ENCODE measurements at regions not wholly inside any gene's neighbourhood (a gene's known extent, or its start where the extent isn't known, plus 50 kb on each side); places are given as distances from the start of the nearest gene placed in this dataset.

DNA sequence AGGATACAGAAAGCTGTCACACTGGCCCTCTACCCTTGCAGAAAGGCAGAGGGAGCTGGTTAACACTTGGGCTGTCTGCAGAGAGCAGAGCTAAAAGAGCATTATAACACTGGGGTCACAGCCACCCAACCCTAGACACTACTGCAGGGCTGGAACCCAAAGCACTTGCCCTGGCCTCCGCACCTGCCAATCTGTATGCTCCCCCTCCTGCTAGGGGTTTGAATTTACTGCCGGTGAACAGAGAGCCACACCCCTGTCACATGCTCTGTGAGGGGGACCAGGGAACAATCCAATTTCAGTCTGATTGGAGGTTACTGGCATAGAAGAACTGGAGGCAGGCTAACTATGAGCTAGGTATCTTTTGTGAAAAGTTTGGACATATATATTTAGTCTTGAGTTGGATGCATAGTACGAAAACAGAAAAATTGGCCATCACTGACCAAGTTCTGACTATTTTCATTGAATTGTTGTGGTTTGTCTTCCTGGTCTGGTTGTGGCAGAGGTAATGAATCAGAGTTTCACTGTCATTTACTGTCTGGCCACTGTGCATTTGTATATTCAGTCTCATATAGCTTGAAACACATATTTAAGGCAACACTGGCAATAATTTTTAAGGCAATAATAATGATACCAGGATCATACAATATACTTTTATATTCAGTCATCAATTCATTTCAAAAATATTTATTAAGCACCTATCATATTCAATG, 504.3 kb upstream of the ATXN8OS start:
- H3K27me3 Mint-ChIP-seq: no peaks in the 10 kb centered on the region
- H3K9me3 Mint-ChIP-seq (ENCODE audit: low read depth): peaks cover 17% of the 10 kb centered on the region
- intact Hi-C loops (cut with DNase I, micrococcal nuclease): no loop called here
- H3K36me3 Mint-ChIP-seq (ENCODE audit: low read depth): no peaks in the 10 kb centered on the region
- POLR2A ChIA-PET: no interaction called here
- no peak overlapping the region for H3K4me3 Mint-ChIP-seq
- H3K27ac Mint-ChIP-seq: no peak overlapping the region
- ATAC-seq (no peak), DNase-seq (no peak)
- CTCF ChIA-PET: interaction anchor here (0.6 kb wide), 1 partner anchor 35 kb away, joined by 4 read pairs; no protein-coding TSS in a partner anchor
- no peaks in the 10 kb centered on the region for H3K4me1 Mint-ChIP-seq

DNA sequence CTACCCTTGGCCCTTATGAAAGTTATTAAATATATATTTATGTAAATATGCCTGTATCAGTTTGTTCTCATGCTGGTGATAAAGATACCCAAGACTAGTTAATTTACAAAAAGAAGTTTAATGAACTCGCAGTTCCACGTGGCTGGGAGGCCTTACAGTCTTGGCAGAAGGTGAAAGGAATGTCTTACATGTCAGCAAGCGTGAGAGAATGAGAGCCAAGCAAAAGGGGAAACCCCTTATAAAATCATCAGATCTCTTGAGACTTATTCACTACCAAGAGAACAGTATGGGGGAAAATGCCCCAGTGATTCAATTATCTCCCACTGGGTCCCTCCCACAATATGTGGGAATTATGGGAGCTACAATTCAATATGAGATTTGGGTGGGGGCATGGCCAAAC, 506.0 kb upstream of the ATXN8OS start:
- no peak overlapping the region for H3K27ac Mint-ChIP-seq

DNA sequence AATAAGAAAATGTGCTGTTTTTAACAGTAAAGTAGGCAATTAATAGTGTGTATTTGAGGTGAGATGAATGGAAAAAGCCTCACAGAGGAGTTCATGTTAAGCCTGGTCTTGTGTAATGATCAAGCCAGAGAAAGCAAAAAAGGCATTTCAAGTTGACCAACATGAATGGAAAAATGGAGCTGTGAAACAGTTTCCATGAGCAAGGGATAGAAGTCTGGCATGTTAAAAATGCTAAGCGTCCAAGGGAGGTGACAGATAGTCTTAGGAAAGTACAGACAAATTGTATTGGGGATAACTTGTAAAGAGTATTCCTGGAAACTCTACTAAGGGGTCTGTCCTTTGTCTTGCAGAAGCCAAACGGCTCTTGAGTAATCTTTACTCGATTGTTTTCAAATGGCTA, 506.8 kb upstream of the ATXN8OS start:
- no peak for ATAC-seq
- H3K4me3 Mint-ChIP-seq: no peak overlapping the region
- peaks cover 11% of the 10 kb centered on the region for H3K9me3 Mint-ChIP-seq (ENCODE audit: low read depth)
- POLR2A ChIA-PET: no interaction called here
- H3K27ac Mint-ChIP-seq: no peak overlapping the region
- no peak for DNase-seq
- H3K36me3 Mint-ChIP-seq (ENCODE audit: low read depth): no peaks in the 10 kb centered on the region
- no peaks in the 10 kb centered on the region for H3K4me1 Mint-ChIP-seq
- H3K27me3 Mint-ChIP-seq: no peaks in the 10 kb centered on the region
- intact Hi-C loops (cut with DNase I, micrococcal nuclease): no loop called here
- CTCF ChIA-PET: no interaction called here

More for the DNA sequence above, 506.0 kb upstream of the ATXN8OS start:
- intact Hi-C loops (cut with DNase I, micrococcal nuclease): no loop called here
- ChIA-PET POLR2A (no interaction called here), CTCF (no interaction called here)
- Mint-ChIP-seq H3K4me3 (no peak overlapping the region), H3K4me1 (no peaks in the 10 kb centered on the region), H3K9me3 (ENCODE audit: low read depth) (peaks cover 17% of the 10 kb centered on the region), H3K27me3 (no peaks in the 10 kb centered on the region), H3K36me3 (ENCODE audit: low read depth) (no peaks in the 10 kb centered on the region)
- ATAC-seq: no peak
- no peak for DNase-seq

DNA sequence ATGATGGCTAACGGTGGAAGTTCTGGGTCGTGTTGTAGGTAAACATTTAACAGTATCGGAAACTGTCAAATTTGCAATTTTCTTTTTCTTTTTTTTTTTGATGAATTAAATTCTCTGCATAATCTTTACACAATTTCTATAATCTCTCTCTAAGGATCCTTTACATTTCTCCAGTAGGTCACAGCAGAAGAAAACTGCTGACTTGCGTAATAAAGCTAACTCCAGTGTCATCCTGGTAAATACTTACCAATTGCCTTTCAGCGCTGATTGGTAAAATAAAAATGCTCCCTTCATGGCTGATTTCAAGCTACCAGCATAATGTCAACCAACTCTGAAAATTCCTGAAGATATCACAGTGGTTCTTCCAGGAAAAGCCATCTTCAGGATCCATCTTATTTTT, 510.5 kb upstream of the ATXN8OS start:
- DNase-seq: no peak
- Mint-ChIP-seq H3K27me3 (no peaks in the 10 kb centered on the region), H3K36me3 (ENCODE audit: low read depth) (no peaks in the 10 kb centered on the region), H3K27ac (no peak overlapping the region), H3K9me3 (ENCODE audit: low read depth) (peaks cover 4% of the 10 kb centered on the region), H3K4me1 (no peaks in the 10 kb centered on the region), H3K4me3 (no peak overlapping the region)
- CTCF ChIA-PET: no interaction called here
- intact Hi-C loops (cut with DNase I, micrococcal nuclease): no loop called here
- POLR2A ChIA-PET: no interaction called here
- no peak for ATAC-seq

DNA sequence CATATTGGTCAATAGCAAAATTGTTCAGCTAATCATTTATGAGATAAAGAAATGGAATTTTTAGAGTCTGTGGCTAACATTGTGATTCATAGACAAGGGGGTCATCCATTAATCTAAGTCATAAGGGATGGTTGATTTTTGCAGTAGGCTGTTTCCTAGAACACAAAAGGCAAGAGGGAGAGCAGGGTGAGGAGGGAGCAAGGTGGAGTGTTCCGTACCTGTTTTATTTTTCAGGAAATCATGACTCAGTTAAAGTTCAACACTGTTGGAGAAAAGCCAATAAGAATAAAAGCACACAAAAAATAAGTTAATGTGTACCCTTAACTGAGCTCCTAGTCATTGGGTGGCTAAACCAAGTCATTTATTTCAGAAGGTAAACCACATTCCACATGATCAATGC, 512.4 kb upstream of the ATXN8OS start:
- no peaks in the 10 kb centered on the region for H3K4me1 Mint-ChIP-seq
- DNase-seq: no peak
- ChIA-PET POLR2A (no interaction called here), CTCF (no interaction called here)
- H3K27ac Mint-ChIP-seq: no peak overlapping the region
- H3K36me3 Mint-ChIP-seq (ENCODE audit: low read depth): no peaks in the 10 kb centered on the region
- no peak for ATAC-seq
- no peaks in the 10 kb centered on the region for H3K27me3 Mint-ChIP-seq
- peaks cover 4% of the 10 kb centered on the region for H3K9me3 Mint-ChIP-seq (ENCODE audit: low read depth)
- H3K4me3 Mint-ChIP-seq: no peak overlapping the region
- intact Hi-C loops (cut with DNase I, micrococcal nuclease): no loop called here

DNA sequence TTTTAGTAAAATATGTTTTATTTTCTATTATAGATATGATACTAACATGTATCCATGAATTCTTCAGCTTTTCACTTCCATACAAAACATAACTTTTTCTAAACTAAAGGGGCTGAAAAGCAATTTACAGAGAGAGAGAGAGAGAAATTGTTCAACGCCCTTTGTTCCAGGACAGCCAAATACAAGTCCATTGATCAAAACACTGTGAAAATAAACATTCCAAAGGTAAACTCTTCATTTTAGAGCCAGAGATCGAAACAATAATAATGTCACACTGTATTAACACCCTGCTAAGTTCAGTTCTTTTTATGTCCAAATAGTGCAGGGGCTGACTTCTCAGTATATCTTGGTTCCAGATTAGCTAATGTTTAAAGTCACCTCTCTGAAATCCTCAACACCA, 516.2 kb upstream of the ATXN8OS start:
- ChIA-PET POLR2A (no interaction called here), CTCF (interaction anchor here (0.8 kb wide), 1 partner anchor 346 kb away, joined by 3 read pairs; no protein-coding TSS in a partner anchor)
- H3K27ac Mint-ChIP-seq: no peak overlapping the region
- H3K4me1 Mint-ChIP-seq: no peaks in the 10 kb centered on the region
- ATAC-seq: no peak
- H3K4me3 Mint-ChIP-seq: no peak overlapping the region
- intact Hi-C loops (cut with DNase I, micrococcal nuclease): no loop called here
- no peaks in the 10 kb centered on the region for H3K27me3 Mint-ChIP-seq
- DNase-seq: no peak
- H3K9me3 Mint-ChIP-seq (ENCODE audit: low read depth): peaks cover 6% of the 10 kb centered on the region
- H3K36me3 Mint-ChIP-seq (ENCODE audit: low read depth): no peaks in the 10 kb centered on the region

DNA sequence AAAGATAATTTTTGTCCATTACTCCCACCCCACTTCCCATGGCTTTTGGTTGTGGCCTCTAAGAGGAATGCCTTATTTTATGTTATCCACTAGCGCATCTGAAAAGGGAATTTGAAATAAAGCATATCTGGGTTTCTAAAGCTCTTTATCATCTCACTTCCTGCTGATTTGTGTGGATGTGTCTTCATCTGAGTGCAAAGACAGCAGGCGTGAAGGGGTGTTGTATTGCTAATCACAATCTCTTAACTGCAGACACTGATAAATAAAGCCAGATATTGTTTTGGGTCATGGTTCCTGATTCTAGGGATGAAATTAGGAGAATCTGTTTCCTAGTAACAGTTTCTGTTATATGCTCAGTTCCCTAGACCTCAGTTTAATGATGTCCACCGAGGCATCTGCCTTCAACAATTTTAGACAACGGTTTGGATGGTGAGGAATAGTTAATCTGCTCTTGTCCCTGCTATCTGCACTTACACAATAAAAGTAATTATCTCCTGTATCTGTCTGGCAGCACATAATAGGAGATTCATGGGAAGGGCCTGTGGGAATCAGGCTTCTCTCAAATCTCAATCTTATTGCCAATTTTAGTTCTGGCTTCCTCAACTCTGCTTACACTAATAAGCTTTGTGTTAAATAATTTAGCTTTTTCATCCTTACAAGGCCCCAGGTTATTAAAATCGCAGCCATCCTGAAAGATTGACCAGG, 517.9 kb upstream of the ATXN8OS start:
- Mint-ChIP-seq H3K36me3 (ENCODE audit: low read depth) (no peaks in the 10 kb centered on the region), H3K9me3 (ENCODE audit: low read depth) (peaks cover 6% of the 10 kb centered on the region), H3K4me3 (no peak overlapping the region), H3K27ac (no peak overlapping the region), H3K4me1 (no peaks in the 10 kb centered on the region), H3K27me3 (no peaks in the 10 kb centered on the region)
- intact Hi-C loops (cut with DNase I, micrococcal nuclease): no loop called here
- DNase-seq: no peak
- no peak for ATAC-seq
- ChIA-PET POLR2A (no interaction called here), CTCF (no interaction called here)

DNA sequence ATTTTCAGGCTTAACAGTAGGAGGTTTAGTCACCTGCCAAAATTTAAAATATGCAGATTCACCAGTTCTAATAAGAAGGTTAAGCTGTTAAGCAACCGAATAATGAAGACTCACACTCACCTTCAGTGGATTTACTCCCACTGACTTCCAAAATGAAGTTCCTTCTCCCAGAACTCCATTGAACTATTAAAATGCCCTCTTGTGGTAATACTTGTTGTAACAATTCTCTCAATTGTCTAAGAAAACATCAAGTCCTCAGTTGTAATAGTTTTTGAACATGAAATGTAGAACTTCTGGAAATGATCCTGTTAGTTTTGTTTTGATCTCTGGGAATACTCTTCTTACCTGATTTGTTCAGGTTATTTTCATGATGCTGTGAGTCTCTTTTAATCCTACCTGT, 522.0 kb upstream of the ATXN8OS start:
- no peak for ATAC-seq
- no peak overlapping the region for H3K27ac Mint-ChIP-seq
- no peaks in the 10 kb centered on the region for H3K36me3 Mint-ChIP-seq (ENCODE audit: low read depth)
- peaks cover 6% of the 10 kb centered on the region for H3K9me3 Mint-ChIP-seq (ENCODE audit: low read depth)
- intact Hi-C loops (cut with DNase I, micrococcal nuclease): no loop called here
- no peak overlapping the region for H3K4me3 Mint-ChIP-seq
- no peaks in the 10 kb centered on the region for H3K4me1 Mint-ChIP-seq
- CTCF ChIA-PET: no interaction called here
- no peaks in the 10 kb centered on the region for H3K27me3 Mint-ChIP-seq
- POLR2A ChIA-PET: no interaction called here
- DNase-seq: no peak

DNA sequence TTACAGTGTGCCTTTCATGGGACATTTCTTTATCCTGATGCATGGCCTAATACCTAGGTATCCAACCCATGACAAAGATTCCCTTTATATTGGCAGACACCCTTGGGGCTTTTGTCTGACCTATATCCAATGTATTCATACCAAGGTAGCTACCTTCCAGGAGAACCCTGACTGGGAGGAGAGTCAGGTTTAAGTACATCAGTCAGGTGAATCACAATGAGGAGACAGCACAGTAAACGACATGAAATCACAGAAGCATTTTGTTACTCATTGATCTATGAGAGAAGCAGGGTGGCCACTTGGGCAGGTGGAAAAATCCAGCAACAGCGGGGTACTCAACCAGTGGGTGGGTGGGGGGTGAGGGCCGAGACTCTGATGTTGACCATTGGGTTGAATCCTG, 527.4 kb upstream of the ATXN8OS start:
- Mint-ChIP-seq H3K36me3 (ENCODE audit: low read depth) (no peaks in the 10 kb centered on the region), H3K4me1 (no peaks in the 10 kb centered on the region), H3K4me3 (no peak overlapping the region), H3K27ac (no peak overlapping the region), H3K27me3 (no peaks in the 10 kb centered on the region), H3K9me3 (ENCODE audit: low read depth) (peaks cover 4% of the 10 kb centered on the region)
- DNase-seq (no peak), ATAC-seq (no peak)
- POLR2A ChIA-PET: no interaction called here
- CTCF ChIA-PET: interaction anchor here (0.7 kb wide), 1 partner anchor 30 kb away, joined by 3 read pairs; no protein-coding TSS in a partner anchor
- intact Hi-C loops (cut with DNase I, micrococcal nuclease): no loop called here

DNA sequence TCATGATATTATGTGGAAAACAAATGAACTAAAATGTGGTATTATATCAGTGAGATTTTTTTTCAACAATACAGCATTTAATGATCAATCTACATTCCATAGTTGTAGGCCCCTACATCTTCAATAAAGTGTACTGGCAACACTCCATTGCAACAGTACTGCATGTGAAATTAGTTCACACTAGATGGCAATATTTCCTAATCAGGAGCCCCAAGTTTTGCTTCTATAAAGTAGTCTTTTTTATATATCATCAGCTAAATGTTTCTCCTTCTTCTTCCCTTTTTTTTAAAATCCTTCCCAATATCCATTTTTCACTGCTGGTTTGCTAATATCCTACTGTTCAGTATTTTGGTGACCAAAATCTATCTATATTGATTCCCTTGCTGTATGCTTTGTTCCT, 528.3 kb upstream of the ATXN8OS start:
- H3K27ac Mint-ChIP-seq: no peak overlapping the region
- H3K4me1 Mint-ChIP-seq: no peaks in the 10 kb centered on the region
- ATAC-seq: no peak

DNA sequence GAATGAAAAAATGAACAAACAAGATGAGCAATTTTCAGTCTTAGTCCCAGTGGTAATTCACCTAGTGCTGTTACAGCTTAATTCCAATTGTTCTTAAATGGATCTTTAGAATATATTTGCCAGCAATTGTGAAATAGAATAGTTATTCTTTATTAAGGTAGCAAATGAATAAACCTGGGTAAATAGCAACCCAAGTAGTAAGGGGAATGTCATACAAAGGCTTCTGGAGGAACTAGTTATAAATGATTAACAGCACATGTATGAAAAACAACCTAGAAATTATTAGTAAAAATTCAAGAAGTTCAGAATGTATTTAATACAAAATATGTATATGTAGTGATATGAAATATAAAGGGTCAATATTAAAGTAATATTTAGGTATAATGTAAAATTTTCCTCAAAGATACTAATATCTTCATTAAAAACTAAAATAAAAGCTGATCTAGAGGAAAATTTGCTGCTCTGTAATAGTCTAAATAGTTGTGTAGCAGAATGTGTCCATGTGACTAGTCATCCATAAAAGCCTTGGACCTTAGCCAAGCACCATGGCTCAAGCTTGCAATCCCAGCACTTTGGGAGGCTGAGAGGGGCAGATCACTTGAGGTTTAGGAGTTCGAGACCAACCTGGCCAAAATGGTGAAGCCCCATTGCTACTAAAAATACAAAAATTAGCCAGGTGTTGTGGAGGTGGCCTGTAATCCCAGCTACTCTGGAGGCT, 535.9 kb upstream of the ATXN8OS start:
- CTCF ChIA-PET: interaction anchor here (0.7 kb wide), 1 partner anchor 1345 kb away, joined by 3 read pairs; no protein-coding TSS in a partner anchor
- Mint-ChIP-seq H3K27me3 (no peaks in the 10 kb centered on the region), H3K36me3 (ENCODE audit: low read depth) (no peaks in the 10 kb centered on the region), H3K27ac (no peak overlapping the region), H3K9me3 (ENCODE audit: low read depth) (peaks cover 3% of the 10 kb centered on the region), H3K4me3 (no peak overlapping the region), H3K4me1 (no peaks in the 10 kb centered on the region)
- ATAC-seq: no peak
- intact Hi-C loops (cut with DNase I, micrococcal nuclease): no loop called here
- POLR2A ChIA-PET: no interaction called here
- DNase-seq: no peak

More for the DNA sequence above, 528.3 kb upstream of the ATXN8OS start:
- no peaks in the 10 kb centered on the region for H3K36me3 Mint-ChIP-seq (ENCODE audit: low read depth)
- intact Hi-C loops (cut with DNase I, micrococcal nuclease): no loop called here
- no peaks in the 10 kb centered on the region for H3K27me3 Mint-ChIP-seq
- CTCF ChIA-PET: no interaction called here
- POLR2A ChIA-PET: no interaction called here
- DNase-seq: no peak
- H3K4me3 Mint-ChIP-seq: no peak overlapping the region
- H3K9me3 Mint-ChIP-seq (ENCODE audit: low read depth): peaks cover 7% of the 10 kb centered on the region

DNA sequence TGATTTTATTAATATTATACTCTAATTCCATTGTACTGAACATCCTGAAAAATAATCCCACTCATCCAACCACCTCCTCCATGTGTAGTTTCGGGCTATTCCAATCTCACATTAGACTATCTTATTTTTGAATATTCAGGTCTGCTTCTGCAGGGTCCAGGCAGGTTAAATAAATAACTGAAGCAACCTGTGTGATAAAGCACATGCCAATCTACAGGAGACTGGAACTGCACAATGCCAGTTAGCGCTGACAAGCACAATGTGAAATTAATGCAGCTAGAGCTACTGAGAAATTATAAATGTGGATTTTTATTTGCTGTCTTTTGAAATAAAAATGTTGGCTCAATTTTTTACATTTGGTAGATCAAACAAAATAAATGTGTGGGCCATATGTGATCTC, 540.1 kb upstream of the ATXN8OS start:
- Mint-ChIP-seq H3K4me1 (no peaks in the 10 kb centered on the region), H3K27me3 (no peaks in the 10 kb centered on the region), H3K4me3 (no peak overlapping the region), H3K9me3 (ENCODE audit: low read depth) (peaks cover 7% of the 10 kb centered on the region), H3K36me3 (ENCODE audit: low read depth) (no peaks in the 10 kb centered on the region), H3K27ac (no peak overlapping the region)
- ChIA-PET CTCF (interaction anchor here (0.7 kb wide), 1 partner anchor 36 kb away, joined by 4 read pairs; no protein-coding TSS in a partner anchor), POLR2A (no interaction called here)
- ATAC-seq (no peak), DNase-seq (no peak)
- intact Hi-C loops (cut with DNase I, micrococcal nuclease): loop anchor here in 1 of 2 experiments (10.0 kb wide), 1 partner anchor 287 kb away; no protein-coding TSS in a partner anchor

Measured in activated CD4-positive, alpha-beta T cell treated with anti-CD3 and anti-CD28 coated beads for 36 hours (primary cell).